KMS-11 (cell line): ENCODE measurements at regions not wholly inside any gene's neighbourhood (a gene's known extent, or its start where the extent isn't known, plus 50 kb on each side); places are given as distances from the start of the nearest gene placed in this dataset.

Experiments
- H2AFZ ChIP-seq: fragments of 200-600 bp; sonication (generic); 2 replicates; pipeline ENCODE4 v1.6.1; 2016; ENCODE audit warnings: antibody characterized with exemption, mixed run types, low read depth
- H3K27ac ChIP-seq: fragments of 200-600 bp; sonication (generic); 2 replicates; pipeline ENCODE4 v1.6.1; 2016; ENCODE audit warnings: mild to moderate bottlenecking, mixed run types
- H3K27me3 ChIP-seq: fragments of 200-600 bp; sonication (generic); 2 replicates; pipeline ENCODE4 v1.6.1; 2017; ENCODE audit warnings: mild to moderate bottlenecking, low read depth, mixed run types, moderate library complexity; ENCODE audit not compliant: insufficient read depth
- H3K36me3 ChIP-seq: fragments of 200-600 bp; sonication (generic); 2 replicates; pipeline ENCODE4 v1.6.1; 2017; ENCODE audit warnings: mild to moderate bottlenecking, mixed run types; ENCODE audit not compliant: insufficient read depth
- H3K4me1 ChIP-seq: fragments of 200-600 bp; sonication (generic); 2 replicates; pipeline ENCODE4 v1.6.1; 2016; ENCODE audit warnings: mild to moderate bottlenecking, low read depth, mixed run types; ENCODE audit not compliant: poor library complexity, severe bottlenecking
- H3K4me2 ChIP-seq: fragments of 200-600 bp; sonication (generic); 2 replicates; pipeline ENCODE4 v1.7.0; 2016; ENCODE audit warnings: mild to moderate bottlenecking, mixed run types
- H3K4me3 ChIP-seq: fragments of 200-600 bp; sonication (generic); IDR thresholded peaks from 2 replicates; pipeline ENCODE4 v1.6.1; 2017; ENCODE audit warnings: low read depth, low read length, mixed read lengths; ENCODE audit not compliant: insufficient read depth
- H3K79me2 ChIP-seq: fragments of 200-600 bp; sonication (generic); 2 replicates; pipeline ENCODE4 v1.6.1; 2016; ENCODE audit warnings: low read depth, mixed run types; ENCODE audit not compliant: insufficient read depth
- H3K9ac ChIP-seq: fragments of 200-600 bp; sonication (generic); 2 replicates; pipeline ENCODE4 v1.6.1; 2016; ENCODE audit warnings: mild to moderate bottlenecking, mixed run types
- H4K20me1 ChIP-seq: fragments of 200-600 bp; sonication (generic); 2 replicates; pipeline ENCODE4 v1.6.1; 2016; ENCODE audit warnings: mild to moderate bottlenecking, mixed run types; ENCODE audit not compliant: insufficient read depth
- CTCF ChIP-seq: fragments of 200-600 bp; sonication (generic); conservative IDR thresholded peaks from 2 replicates; pipeline ENCODE4 v1.6.1; 2017; ENCODE audit warnings: low read depth, mild to moderate bottlenecking, antibody characterized with exemption, low read length, moderate library complexity, mixed read lengths

GRCh38 chr2:145029873-145030272 lies 510.0 kb upstream of the ZEB2 start:
- H3K27ac ChIP-seq: no peak overlapping the region

GRCh38 chr2:145029081-145029480 lies 509.2 kb upstream of the ZEB2 start:
- Histone ChIP-seq H3K27ac (no peak overlapping the region), H3K36me3 (no peaks in the 10 kb centered on the region), H3K4me2 (no peak overlapping the region), H3K27me3 (no peaks in the 10 kb centered on the region), H3K4me1 (no peaks in the 10 kb centered on the region), H3K79me2 (no peaks in the 10 kb centered on the region), H3K4me3 (no peak overlapping the region), H4K20me1 (no peaks in the 10 kb centered on the region), H3K9ac (no peak overlapping the region), H2AFZ (no peak overlapping the region)
- no peak for TF ChIP-seq CTCF

More at GRCh38 chr2:145029873-145030272, 510.0 kb upstream of the ZEB2 start:
- H3K4me3 ChIP-seq: no peak overlapping the region
- no peaks in the 10 kb centered on the region for H3K27me3 ChIP-seq
- no peak overlapping the region for H2AFZ ChIP-seq
- no peaks in the 10 kb centered on the region for H4K20me1 ChIP-seq
- no peak for TF ChIP-seq CTCF
- no peaks in the 10 kb centered on the region for H3K36me3 ChIP-seq
- no peak overlapping the region for H3K4me2 ChIP-seq
- no peaks in the 10 kb centered on the region for H3K4me1 ChIP-seq
- no peak overlapping the region for H3K9ac ChIP-seq
- no peaks in the 10 kb centered on the region for H3K79me2 ChIP-seq

- Histone ChIP-seq H3K27ac (no peak overlapping the region), H3K27me3 (no peaks in the 10 kb centered on the region), H3K4me2 (no peak overlapping the region), H3K79me2 (no peaks in the 10 kb centered on the region), H3K36me3 (no peaks in the 10 kb centered on the region), H2AFZ (no peak overlapping the region), H4K20me1 (no peaks in the 10 kb centered on the region), H3K9ac (no peak overlapping the region), H3K4me3 (no peak overlapping the region), H3K4me1 (no peaks in the 10 kb centered on the region)
- no peak for TF ChIP-seq CTCF
Observed at GRCh38 chr2:145028101-145028920, 508.4 kb upstream of the ZEB2 start.

- Histone ChIP-seq H3K4me2 (no peak overlapping the region), H3K27me3 (no peaks in the 10 kb centered on the region), H3K4me1 (no peaks in the 10 kb centered on the region), H2AFZ (no peak overlapping the region), H3K9ac (no peak overlapping the region), H3K4me3 (no peak overlapping the region), H3K27ac (no peak overlapping the region), H4K20me1 (no peaks in the 10 kb centered on the region), H3K79me2 (no peaks in the 10 kb centered on the region), H3K36me3 (no peaks in the 10 kb centered on the region)
- no peak for TF ChIP-seq CTCF
Observed at GRCh38 chr2:145026456-145027455, 506.8 kb upstream of the ZEB2 start.
